Ascending aorta (tissue), 2 donors: ENCODE measurements at regions not wholly inside any gene's neighbourhood (a gene's known extent, or its start where the extent isn't known, plus 50 kb on each side); places are given as distances from the start of the nearest gene placed in this dataset.
"Not testable (repeated sequence)": the region's sequence is repeated elsewhere in the genome, so short reads cannot be mapped to it uniquely, and the experiment has no call there.

Experiments
- DNase-seq, 2 donors: peaks; one replicate each; pipeline ENCODE4 v3.0.0-alpha.2; 2019; ENCODE audit warnings: low spot score in 2 of 2
- H3K27ac ChIP-seq, 2 donors: fragments of 200-600 bp; sonication (generic); one replicate each; pipeline ENCODE4 v1.5.1; 2016 to 2017; ENCODE audit warnings: mild to moderate bottlenecking in 1 of 2
- H3K27me3 ChIP-seq: fragments of 200-600 bp; sonication (generic); one replicate; pipeline ENCODE4 v1.5.1; 2017
- H3K36me3 ChIP-seq, 2 donors: fragments of 200-600 bp; sonication (generic); one replicate each; pipeline ENCODE4 v1.5.1; 2016
- H3K4me1 ChIP-seq, 2 donors: fragments of 200-600 bp; sonication (generic); one replicate each; pipeline ENCODE4 v1.5.1; 2016 to 2017; ENCODE audit warnings: mild to moderate bottlenecking in 1 of 2
- H3K4me3 ChIP-seq, 2 donors: fragments of 200-600 bp; sonication (generic); one replicate each; pipeline ENCODE4 v1.5.1; 2016 to 2017; ENCODE audit warnings: mild to moderate bottlenecking in 1 of 2
- H3K9me3 ChIP-seq, 2 donors: fragments of 200-600 bp; sonication (generic); one replicate each; pipeline ENCODE4 v1.5.1; 2016
- intact Hi-C: fragments of 100-400 bp; cut with DNase I; formaldehyde crosslinking; loops from one replicate; pipeline ENCODE4 v1.15.1; 2023
- TF ChIP-seq, protein P1 (sequence below), 3 experiments: fragments of 200-600 bp in 2 of 3; fragments of 450-650 bp in 1 of 3; sonication (generic) in 2 of 3; IDR thresholded peaks; one replicate each; pipeline ENCODE4 v1.5.1; 2016 to 2019; ENCODE audit warnings: antibody characterized with exemption in 3 of 3, mild to moderate bottlenecking in 1 of 3, moderate library complexity in 1 of 3

DNA sequence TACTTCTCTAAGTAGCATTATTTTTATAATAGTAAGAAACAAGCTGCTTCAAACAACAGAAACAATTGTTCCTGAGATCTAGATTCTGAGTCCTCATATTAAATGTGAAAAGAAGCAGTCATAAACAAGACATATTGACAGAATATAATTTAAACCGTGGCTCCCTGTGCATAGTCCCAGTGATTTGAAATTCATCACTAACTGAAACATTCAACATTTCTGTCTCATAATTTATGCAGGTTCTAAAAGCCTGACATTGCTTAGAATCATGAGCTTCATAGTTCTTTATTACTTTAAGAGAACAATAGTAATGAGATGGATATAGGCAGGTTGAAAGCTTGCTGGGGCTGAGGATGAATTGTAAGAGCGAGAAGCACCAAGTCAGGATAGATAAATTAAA lies 375.5 kb upstream of the MAGEB18 start:
- intact Hi-C loops: no loop called here
- H3K36me3 ChIP-seq: no peaks in the 10 kb centered on the region
- H3K4me3 ChIP-seq: no peak overlapping the region
- no peaks in the 10 kb centered on the region for H3K27me3 ChIP-seq
- no peak overlapping the region for H3K27ac ChIP-seq
- H3K4me1 ChIP-seq: no peaks in the 10 kb centered on the region
- H3K9me3 ChIP-seq: no peaks in the 10 kb centered on the region
- DNase-seq: no peak
- TF ChIP-seq, protein P1, sequence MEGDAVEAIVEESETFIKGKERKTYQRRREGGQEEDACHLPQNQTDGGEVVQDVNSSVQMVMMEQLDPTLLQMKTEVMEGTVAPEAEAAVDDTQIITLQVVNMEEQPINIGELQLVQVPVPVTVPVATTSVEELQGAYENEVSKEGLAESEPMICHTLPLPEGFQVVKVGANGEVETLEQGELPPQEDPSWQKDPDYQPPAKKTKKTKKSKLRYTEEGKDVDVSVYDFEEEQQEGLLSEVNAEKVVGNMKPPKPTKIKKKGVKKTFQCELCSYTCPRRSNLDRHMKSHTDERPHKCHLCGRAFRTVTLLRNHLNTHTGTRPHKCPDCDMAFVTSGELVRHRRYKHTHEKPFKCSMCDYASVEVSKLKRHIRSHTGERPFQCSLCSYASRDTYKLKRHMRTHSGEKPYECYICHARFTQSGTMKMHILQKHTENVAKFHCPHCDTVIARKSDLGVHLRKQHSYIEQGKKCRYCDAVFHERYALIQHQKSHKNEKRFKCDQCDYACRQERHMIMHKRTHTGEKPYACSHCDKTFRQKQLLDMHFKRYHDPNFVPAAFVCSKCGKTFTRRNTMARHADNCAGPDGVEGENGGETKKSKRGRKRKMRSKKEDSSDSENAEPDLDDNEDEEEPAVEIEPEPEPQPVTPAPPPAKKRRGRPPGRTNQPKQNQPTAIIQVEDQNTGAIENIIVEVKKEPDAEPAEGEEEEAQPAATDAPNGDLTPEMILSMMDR (IDR thresholded peaks at IDR 0.05): no peak

DNA sequence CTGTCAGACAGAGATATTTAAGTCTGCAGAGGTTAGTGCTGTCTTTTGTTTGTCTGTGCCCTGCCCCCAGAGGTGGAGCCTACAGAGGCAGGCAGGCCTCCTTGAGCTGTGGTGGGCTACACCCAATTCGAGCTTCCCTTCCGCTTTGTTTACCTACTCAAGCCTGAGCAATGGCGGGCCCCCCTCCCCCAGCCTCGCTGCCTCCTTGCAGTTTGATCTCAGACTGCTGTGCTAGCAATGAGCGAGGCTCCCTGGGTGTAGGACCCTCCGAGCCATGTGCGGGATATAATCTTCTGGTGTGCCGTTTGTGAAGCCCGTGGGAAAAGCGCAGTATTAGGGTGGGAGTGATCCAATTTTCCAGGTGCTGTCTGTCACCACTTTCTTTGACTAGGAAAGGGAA lies 366.3 kb upstream of the MAGEB18 start:
- H3K4me1 ChIP-seq, H3K9me3 ChIP-seq, H3K27me3 ChIP-seq, intact Hi-C loops, DNase-seq, H3K27ac ChIP-seq, H3K36me3 ChIP-seq, H3K4me3 ChIP-seq: not testable (repeated sequence)

DNA sequence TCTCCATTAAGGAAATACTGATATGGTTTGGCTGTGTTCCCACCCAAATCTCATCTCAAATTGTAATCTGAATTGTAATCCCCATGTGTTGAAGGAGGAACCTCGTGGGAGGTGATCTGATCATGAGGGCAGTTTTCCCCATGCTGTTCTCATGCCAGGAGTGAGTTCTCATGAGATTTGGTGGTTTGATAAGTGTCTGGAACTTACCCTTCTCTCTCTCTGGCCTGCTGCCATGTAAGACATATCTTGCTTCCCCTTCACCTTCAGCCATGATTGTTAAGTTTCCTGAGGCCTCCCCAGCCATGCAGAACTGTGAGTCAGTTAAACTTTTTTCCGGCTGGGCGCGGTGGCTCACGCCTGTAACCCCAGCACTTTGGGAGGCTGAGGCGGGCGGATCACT lies 340.3 kb upstream of the MAGEB18 start:
- H3K4me3 ChIP-seq, intact Hi-C loops, H3K27ac ChIP-seq, H3K36me3 ChIP-seq, H3K9me3 ChIP-seq, DNase-seq, H3K27me3 ChIP-seq, H3K4me1 ChIP-seq: not testable (repeated sequence)

DNA sequence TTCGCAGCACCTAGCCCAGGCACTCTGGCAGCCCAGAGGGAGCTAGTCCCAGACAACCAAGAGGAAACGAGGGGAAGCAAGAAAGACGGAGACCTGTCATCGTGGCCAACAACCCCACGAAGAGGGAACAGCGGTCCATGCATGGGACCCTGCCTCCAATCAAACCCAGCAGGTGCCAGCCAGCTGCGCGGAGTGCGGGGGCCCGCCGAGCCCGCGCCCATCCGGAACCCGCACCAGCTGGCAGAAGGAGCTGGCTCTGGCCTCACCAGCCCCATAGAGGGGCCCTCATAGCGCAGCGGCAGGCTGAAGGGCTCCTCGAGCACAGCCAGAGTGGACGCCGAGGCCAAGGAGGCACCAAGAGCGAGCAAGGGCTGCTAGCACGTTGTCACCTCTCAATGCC lies 332.4 kb upstream of the MAGEB18 start:
- Histone ChIP-seq H3K4me3 (no peak overlapping the region), H3K27ac (no peak overlapping the region), H3K36me3 (no peaks in the 10 kb centered on the region), H3K4me1 (no peaks in the 10 kb centered on the region), H3K9me3 (no peaks in the 10 kb centered on the region), H3K27me3 (no peaks in the 10 kb centered on the region)
- TF ChIP-seq, protein P1 (IDR thresholded peaks at IDR 0.05): no peak
- intact Hi-C loops: no loop called here
- no peak for DNase-seq

DNA sequence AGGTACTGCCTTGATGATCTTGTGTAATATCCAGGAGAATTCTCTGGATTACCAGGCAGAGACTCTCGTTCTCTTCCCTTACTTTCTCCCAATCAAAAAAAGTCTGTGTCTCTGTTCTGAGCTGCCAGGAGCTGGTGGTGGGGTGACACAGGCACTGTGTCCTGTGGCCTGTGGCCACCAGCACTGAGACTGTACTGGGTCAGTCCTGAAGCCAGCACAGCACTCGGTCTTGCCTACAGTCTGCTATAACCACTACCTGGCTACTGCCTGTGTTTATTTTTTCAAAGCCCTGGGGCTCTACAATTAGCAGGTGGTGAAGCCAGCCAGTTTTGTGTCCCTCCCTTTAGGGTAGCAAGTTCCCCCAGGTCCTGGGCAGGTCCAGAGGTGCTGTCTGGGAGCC lies 331.1 kb upstream of the MAGEB18 start:
- no peak for DNase-seq
- no peak overlapping the region for H3K27ac ChIP-seq
- no peaks in the 10 kb centered on the region for H3K4me1 ChIP-seq
- no peaks in the 10 kb centered on the region for H3K9me3 ChIP-seq
- H3K4me3 ChIP-seq: no peak overlapping the region
- H3K27me3 ChIP-seq: no peaks in the 10 kb centered on the region
- intact Hi-C loops: no loop called here
- no peaks in the 10 kb centered on the region for H3K36me3 ChIP-seq
- TF ChIP-seq, protein P1 (IDR thresholded peaks at IDR 0.05): no peak

DNA sequence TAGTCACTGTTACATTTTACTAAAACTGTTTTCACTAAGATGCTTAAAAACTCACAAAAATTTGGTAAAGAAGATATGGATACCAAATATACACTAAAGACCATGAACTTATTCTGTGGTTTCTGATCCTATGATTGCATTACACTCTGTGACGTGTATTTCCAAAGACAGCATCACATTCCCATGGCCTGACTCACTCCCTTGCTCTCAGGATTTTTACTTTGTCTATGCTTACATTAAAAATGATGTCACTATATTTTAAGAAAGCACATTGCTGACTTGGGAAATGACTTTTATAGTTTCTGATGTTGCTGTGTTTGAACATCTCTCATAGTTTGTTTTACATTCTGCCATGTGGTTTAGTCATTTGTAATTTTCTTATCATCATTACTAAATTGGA lies 327.9 kb upstream of the MAGEB18 start:
- Histone ChIP-seq H3K36me3 (no peaks in the 10 kb centered on the region), H3K4me1 (no peaks in the 10 kb centered on the region), H3K27me3 (no peaks in the 10 kb centered on the region), H3K4me3 (no peak overlapping the region), H3K27ac (no peak overlapping the region), H3K9me3 (no peaks in the 10 kb centered on the region)
- no peak for DNase-seq
- intact Hi-C loops: no loop called here
- TF ChIP-seq, protein P1 (IDR thresholded peaks at IDR 0.05): no peak

DNA sequence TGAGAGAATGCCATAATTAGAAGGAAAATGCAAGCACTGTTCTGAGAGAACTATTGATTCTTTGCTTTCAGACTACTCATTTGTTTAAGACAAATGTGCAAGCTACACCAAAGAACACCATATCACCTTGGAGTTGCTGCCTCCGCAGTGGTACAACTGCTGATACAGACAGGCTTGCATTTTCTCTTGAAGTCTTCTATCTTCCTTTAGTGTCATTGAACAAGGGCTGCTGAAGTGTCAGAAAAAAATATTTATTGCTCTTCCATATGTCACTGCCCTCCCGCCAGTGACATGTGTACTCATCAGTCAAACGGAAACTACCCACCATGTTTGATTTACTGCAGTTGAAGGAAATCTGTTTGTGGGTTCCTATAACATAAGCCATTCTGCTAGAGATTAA lies 318.3 kb upstream of the MAGEB18 start:
- TF ChIP-seq, protein P1 (IDR thresholded peaks at IDR 0.05): no peak
- Histone ChIP-seq H3K36me3 (no peaks in the 10 kb centered on the region), H3K27me3 (no peaks in the 10 kb centered on the region), H3K27ac (no peak overlapping the region), H3K9me3 (no peaks in the 10 kb centered on the region), H3K4me1 (no peaks in the 10 kb centered on the region), H3K4me3 (no peak overlapping the region)
- DNase-seq: no peak
- intact Hi-C loops: no loop called here
